ENCODE measurements at regions not wholly inside any gene's neighbourhood (a gene's known extent, or its start where the extent isn't known, plus 50 kb on each side); places are given as distances from the start of the nearest gene placed in this dataset.

GRCh38 chr2:221106241-221106640 is 465.9 kb downstream of the EPHA4 start:
- DNase-seq (ENCODE audit: low read depth): no peak

GRCh38 chr2:221107424-221107823 is 464.7 kb downstream of the EPHA4 start:
- DNase-seq (ENCODE audit: low read depth): no peak

GRCh38 chr2:221109552-221109951 is 462.6 kb downstream of the EPHA4 start:
- no peak for DNase-seq (ENCODE audit: low read depth)

- no peak for DNase-seq (ENCODE audit: low read depth)
Observed at GRCh38 chr2:221111739-221112138, 460.4 kb downstream of the EPHA4 start.

DNA sequence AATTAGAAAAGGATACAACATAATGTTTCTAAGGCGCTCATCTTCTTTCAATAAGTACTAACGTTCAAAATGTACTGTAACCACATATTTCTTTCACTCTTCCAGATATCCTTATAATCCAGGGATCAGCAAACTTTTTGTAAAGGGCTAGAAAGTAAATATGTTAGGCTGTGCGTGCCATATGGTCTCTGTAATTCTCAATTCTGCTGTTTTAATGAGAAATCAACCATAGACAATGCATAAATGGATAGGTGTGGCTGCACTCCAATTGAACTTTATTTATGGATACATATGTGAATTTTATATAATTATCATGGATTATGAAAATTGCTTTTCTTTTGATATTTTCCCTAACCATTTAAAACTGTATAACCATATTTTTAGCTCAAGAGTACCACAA is 459.4 kb downstream of the EPHA4 start:
- DNase-seq (ENCODE audit: low read depth): no peak

- no peak for DNase-seq (ENCODE audit: low read depth)
Observed at GRCh38 chr2:221115944-221116343, 456.2 kb downstream of the EPHA4 start.

DNA sequence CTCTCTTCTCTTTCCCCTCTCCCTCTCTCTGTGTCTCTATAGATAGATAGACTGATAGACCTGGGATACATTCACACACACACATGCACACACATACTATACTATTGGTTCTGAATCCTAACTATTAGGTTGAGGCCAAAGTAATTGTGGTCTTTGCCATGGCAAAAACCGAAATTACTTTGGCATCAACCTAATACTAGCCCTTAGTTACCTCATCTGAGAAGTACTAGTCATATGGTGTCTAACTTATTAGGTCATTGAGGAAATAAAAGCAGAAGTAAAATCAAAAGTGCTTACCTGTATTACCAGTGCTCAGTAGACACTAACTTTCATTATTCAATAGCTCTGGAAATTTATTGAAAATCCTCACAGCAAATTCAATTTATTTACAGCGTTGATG is 451.5 kb downstream of the EPHA4 start:
- no peak for DNase-seq (ENCODE audit: low read depth)

DNA sequence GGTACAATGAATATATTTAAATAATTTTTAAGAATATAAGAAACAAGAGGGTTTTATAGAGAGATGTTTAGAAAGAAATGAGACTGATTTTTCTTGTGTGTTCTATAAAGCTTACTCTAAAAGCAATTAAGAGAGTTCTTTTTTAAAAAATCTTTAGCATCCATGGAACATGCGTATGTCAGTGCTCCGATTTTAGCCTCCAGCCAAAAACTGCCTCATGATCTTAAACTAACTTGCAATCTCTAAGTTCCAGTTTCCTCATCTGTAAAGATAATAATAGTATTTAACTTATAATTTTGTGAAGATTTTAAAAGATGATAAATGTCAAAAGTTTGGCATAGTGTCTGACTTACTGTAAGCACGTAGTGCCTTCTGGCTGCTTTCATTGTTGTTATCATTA is 448.7 kb downstream of the EPHA4 start:
- DNase-seq (ENCODE audit: low read depth): no peak

- DNase-seq (ENCODE audit: low read depth): no peak
Observed at GRCh38 chr2:221124532-221125240, 447.4 kb downstream of the EPHA4 start.

DNA sequence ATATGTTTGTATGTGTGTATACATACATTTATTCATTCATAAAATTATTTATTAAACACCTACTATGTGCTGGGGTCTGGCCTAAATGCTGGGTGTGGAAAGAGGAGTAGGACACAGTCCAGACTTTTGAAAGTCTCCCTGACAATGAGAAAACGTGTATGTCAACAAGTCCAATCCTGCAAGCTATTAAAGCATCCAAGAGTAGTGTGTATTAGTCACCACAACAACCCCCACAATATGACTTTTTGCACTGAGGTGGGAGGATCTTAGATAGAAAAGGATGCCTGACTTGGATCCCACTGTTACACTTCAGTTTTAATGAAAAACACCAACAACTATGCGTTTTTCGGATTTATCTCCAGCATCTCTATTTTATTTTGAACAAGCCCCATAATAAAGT is 446.4 kb downstream of the EPHA4 start:
- no peak for DNase-seq (ENCODE audit: low read depth)

GRCh38 chr2:221129657-221130056 is 442.4 kb downstream of the EPHA4 start:
- no peak for DNase-seq (ENCODE audit: low read depth)

- DNase-seq (ENCODE audit: low read depth): no peak
Observed at GRCh38 chr2:221130431-221130830, 441.7 kb downstream of the EPHA4 start.

DNA sequence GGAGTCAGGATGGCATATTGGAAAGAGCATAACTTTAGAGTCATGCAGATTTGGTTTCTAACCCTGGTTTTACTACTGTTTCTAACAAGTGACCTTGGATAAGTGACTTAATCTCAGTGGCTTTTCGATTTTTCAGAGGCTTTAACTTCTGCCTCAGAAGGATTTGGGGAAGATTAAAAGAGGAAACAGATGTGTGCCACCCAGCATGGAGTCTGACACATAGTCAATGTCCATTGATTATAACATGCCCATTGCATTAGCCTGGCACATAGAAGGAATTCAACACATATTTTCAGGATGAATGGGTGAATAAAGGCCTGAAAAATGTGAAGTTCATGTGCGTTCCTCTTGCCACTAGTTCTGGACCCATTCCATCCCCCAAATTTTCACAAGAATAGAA is 438.2 kb downstream of the EPHA4 start:
- DNase-seq (ENCODE audit: low read depth): peak; percentile 73

DNA sequence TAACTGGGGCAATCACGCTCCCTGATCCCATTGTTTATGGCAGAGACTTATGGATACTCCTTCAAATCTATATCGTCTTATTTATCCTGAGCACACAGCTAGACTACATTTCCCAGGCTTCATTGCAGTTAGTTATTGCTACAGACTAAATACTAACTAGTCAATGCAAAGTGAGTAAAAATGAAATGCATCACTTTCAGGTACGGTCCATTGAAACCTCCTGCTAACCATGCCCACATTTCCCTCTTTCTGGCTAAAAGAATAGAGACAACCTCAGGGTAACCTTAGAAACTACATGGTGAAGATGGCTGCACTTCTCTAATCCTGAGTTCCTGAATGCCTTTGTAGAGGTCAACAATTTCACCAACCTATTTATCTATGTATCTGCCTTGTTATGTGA is 437.4 kb downstream of the EPHA4 start:
- no peak for DNase-seq (ENCODE audit: low read depth)

DNA sequence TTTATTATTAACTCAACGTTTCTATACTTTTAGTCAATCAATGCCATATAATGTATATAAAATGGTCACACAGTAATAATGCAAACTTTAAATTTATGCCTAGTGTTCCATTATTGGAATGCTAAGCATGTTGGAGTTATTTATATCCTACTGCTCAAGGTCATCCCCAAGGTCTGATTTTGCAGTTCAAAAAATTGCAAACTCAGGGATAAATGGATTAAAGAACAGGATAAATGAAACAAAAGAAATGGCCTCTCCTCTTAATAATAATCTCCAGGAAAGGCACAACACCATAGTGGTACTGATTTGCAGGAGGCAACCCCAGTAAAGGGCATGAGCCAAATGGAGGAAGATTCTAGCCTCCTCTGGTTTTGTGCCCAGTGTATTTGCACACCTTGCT is 436.4 kb downstream of the EPHA4 start:
- DNase-seq (ENCODE audit: low read depth): no peak

- DNase-seq (ENCODE audit: low read depth): no peak
Observed at GRCh38 chr2:221137385-221137784, 434.7 kb downstream of the EPHA4 start.

- no peak for DNase-seq (ENCODE audit: low read depth)
Observed at GRCh38 chr2:221142341-221142740, 429.8 kb downstream of the EPHA4 start.

DNA sequence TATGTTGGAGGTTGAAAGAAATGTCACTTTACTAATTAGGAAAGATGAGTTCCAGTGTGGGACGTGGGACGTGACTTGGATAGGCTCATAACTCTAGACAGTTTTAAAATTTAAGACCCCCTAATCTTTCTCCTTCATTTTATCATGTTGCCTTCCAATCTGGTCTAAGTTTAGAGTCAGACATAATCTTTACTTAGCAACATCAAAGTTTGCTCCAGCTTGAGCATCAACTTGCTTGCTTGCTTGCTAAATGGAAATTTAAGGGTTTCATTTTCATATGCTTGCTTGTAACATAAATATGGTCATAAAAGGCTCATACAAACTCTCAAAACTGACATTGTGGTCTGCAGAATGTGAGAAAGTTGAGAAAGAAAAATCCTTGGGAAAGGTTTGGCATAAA is 428.9 kb downstream of the EPHA4 start:
- no peak for DNase-seq (ENCODE audit: low read depth)

DNA sequence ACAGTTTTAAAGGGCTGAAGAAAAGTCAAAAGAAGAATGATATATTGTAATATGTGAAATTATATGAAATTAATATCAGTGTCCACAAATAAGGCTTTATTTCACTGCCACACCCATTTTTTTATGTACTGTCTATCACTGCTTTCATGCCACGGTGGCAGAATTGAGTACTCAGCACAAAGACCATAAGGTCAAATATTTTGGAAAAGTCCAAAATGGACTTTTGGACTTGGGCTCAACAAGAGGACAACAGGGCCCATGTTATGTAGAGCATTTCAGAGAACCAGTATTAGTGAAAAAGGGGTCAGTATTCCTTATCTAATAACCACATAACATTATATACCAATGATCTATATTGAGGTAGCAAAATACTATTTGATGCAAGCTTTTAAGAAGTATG is 427.2 kb downstream of the EPHA4 start:
- DNase-seq (ENCODE audit: low read depth): no peak

GRCh38 chr2:221145396-221145795 is 426.7 kb downstream of the EPHA4 start:
- DNase-seq (ENCODE audit: low read depth): no peak

DNA sequence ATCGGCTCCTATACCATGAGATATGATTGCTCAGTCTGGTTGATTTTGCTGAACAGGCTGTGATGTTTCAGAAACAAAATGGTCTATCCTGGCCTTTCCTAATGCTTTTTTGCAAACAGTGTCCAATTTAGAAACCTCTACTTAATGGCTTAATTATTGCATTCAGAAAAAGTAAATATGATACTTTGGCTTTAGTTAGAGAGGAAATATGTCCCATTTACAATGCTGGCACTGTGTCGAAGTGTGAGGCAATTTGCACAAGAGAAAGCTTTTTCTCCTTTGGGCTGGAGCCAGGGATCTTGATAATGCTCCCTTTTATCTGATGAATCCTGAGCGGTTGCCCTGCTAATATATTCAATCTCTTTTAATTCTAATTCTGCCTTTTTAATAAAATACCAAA is 418.9 kb downstream of the EPHA4 start:
- DNase-seq (ENCODE audit: low read depth): no peak

DNA sequence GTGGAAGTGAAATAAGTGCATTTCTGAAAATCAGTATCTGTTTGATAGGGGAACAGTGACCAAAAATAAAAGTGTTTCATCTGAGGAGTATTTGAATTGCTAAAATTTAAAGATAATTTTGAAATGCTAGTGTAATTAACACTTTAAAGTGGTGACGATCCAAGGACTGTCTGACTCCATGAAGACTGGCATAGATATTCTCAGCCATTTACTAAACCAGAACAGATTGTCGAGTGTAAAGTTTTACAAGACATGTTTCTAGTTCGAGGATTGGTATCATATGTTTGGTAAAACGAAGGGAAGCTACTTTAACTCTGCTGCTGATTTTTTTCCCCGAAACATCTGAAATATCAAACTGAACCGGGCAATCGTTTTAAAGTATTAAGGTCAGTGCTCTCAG is 417.9 kb downstream of the EPHA4 start:
- DNase-seq (ENCODE audit: low read depth): no peak

DNA sequence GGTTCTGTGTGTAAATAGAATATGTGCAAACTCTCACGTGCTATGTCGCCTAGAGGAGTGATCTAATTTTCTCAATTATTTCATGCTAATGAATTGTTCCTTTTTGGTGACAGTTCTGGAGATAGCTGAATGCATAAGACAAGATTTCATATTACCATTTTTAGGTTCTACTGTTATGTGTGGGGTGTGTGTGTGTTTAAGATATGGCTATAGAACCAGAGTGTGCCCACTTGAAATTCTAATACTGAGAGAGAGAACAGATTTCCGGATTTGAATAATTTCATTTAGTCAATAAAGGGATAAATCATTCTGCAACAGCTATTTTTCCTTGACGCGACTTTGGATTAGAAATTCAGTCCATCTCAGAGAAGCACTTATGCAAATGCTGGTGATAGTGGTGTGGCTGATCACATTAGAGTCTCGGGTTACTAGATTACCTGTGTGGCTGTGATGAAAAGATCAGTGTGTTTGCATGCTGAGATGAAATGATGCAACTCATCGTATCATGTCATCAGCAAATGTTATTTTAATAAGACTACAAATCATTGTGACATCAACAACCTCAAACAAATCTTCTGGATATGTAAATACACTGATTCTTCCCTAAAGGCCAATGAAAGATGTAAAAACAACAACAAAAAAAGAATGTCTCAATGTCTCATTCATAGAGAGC is 415.9 kb downstream of the EPHA4 start:
- DNase-seq (ENCODE audit: low read depth): no peak

DNA sequence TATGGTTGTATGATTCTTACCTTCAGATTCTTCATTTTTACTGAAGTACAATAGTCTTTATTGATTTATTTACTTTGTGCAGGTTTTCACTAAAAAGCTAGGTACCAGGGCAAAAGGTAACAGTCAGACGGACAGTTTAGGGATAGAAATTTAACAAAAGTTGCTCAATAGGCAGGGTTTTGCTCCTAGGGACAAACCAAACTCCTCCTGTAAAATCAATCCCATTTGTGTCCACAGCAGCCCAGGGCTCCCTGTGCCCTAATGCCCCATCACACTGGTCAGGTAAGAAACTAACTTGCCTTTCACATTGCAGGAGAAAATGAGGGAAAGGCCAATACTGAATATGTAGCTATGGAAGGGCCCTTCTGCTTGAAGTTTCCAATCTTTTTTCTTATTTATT is 410.9 kb downstream of the EPHA4 start:
- no peak for DNase-seq (ENCODE audit: low read depth)
